PC-3 (cell line): ENCODE measurements at regions not wholly inside any gene's neighbourhood (a gene's known extent, or its start where the extent isn't known, plus 50 kb on each side); places are given as distances from the start of the nearest gene placed in this dataset.
A peak's percentile ranks its signal among the peaks of the same experiment; 100 is the strongest.

Experiments used
- ATAC-seq: fragments of 200-7000 bp; cut with Tn5 transposase; 2 replicates; pipeline ENCODE4 v1.9.1; 2020; ENCODE audit warnings: mild to moderate bottlenecking, moderate library complexity
- BruUV-seq: library from RNA; stranded (reverse); fragments of 400-500 nt; replicated peaks from 2 replicates; lab custom pipeline; 2021; lab: Mats Ljungman, UMichigan
- CTCF ChIA-PET: fragments of 300-600 bp; sonication (Branson Sonifier 250); formaldehyde crosslinking; loops from one replicate; lab custom pipeline; 2022; ENCODE audit warnings: antibody characterized with exemption; lab: Charles Lee
- POLR2A ChIA-PET: fragments of 300-600 bp; sonication (Branson Sonifier 250); formaldehyde crosslinking; loops from one replicate; lab custom pipeline; 2022; ENCODE audit warnings: antibody characterized with exemption; ENCODE audit not compliant: unreplicated experiment; lab: Charles Lee
- DNase-seq: peaks from one replicate; pipeline ENCODE4 v3.0.0-alpha.2; 2015
- H2AFZ ChIP-seq: fragments of 300-600 bp; sonication (generic); 2 replicates; pipeline ENCODE4 v1.6.0; 2016; ENCODE audit warnings: antibody characterized with exemption, low read length
- H3F3A ChIP-seq: fragments of 300-600 bp; sonication (generic); one replicate; pipeline ENCODE4 v1.6.0; 2017; ENCODE audit warnings: antibody characterized with exemption, low read length, control low read depth, mild to moderate bottlenecking; ENCODE audit not compliant: unreplicated experiment
- H3K27ac ChIP-seq: fragments of 300-600 bp; sonication (generic); 2 replicates; pipeline ENCODE4 v1.5.1; 2016; ENCODE audit warnings: mild to moderate bottlenecking, low read length
- H3K27me3 ChIP-seq: fragments of 300-600 bp; sonication (generic); 2 replicates; pipeline ENCODE4 v1.6.1; 2016; ENCODE audit warnings: low read length, mixed read lengths
- H3K36me3 ChIP-seq: fragments of 300-600 bp; sonication (generic); 2 replicates; pipeline ENCODE4 v1.6.1; 2016; ENCODE audit warnings: low read depth, mixed run types, low read length, mixed read lengths
- H3K4me1 ChIP-seq: fragments of 300-600 bp; sonication (generic); 2 replicates; pipeline ENCODE4 v1.5.1; 2016; ENCODE audit warnings: low read length; ENCODE audit not compliant: insufficient read depth
- H3K4me2 ChIP-seq: fragments of 300-600 bp; sonication (generic); 2 replicates; pipeline ENCODE4 v1.6.0; 2016; ENCODE audit warnings: low read length
- H3K4me3 ChIP-seq: fragments of 300-600 bp; sonication (generic); 2 replicates; pipeline ENCODE4 v1.5.1; 2016; ENCODE audit warnings: mild to moderate bottlenecking, low read length, mixed read lengths
- H3K79me2 ChIP-seq: fragments of 300-600 bp; sonication (generic); 2 replicates; pipeline ENCODE4 v1.6.1; 2017; ENCODE audit warnings: low read length, mixed read lengths
- H3K9ac ChIP-seq: fragments of 300-600 bp; sonication (generic); 2 replicates; pipeline ENCODE4 v1.6.0; 2016; ENCODE audit warnings: mild to moderate bottlenecking, low read length
- H3K9me2 ChIP-seq: fragments of 300-600 bp; sonication (generic); replicated peaks from 2 replicates; pipeline ENCODE4 v1.6.1; 2016; ENCODE audit warnings: mixed run types, low read length, mixed read lengths
- H3K9me3 ChIP-seq: fragments of 300-600 bp; sonication (generic); 2 replicates; pipeline ENCODE4 v1.6.1; 2016; ENCODE audit warnings: low read length, mixed read lengths
- H4K20me1 ChIP-seq: fragments of 300-600 bp; sonication (generic); 2 replicates; pipeline ENCODE4 v1.6.1; 2016; ENCODE audit warnings: low read length, mixed read lengths
- EZH2 ChIP-seq: fragments of 300-600 bp; sonication (generic); IDR thresholded peaks from one replicate; pipeline ENCODE4 v1.6.1; 2017; ENCODE audit warnings: antibody characterized with exemption, mild to moderate bottlenecking, low read length; ENCODE audit not compliant: unreplicated experiment
- EZH2phosphoT487 ChIP-seq: fragments of 300-600 bp; sonication (generic); IDR thresholded peaks from 2 replicates; pipeline ENCODE4 v1.6.1; 2018; ENCODE audit warnings: mild to moderate bottlenecking, antibody characterized with exemption, low read length, borderline replicate concordance
- intact Hi-C: fragments of 100-400 bp; cut with micrococcal nuclease; formaldehyde crosslinking; loops from 2 replicates; pipeline ENCODE4 v1.9.0; 2023
- TF ChIP-seq, protein P1 (sequence below): fragments of 300-600 bp; sonication (generic); conservative IDR thresholded peaks from 2 replicates; pipeline ENCODE4 v1.5.1; 2017; ENCODE audit warnings: antibody characterized with exemption, low read depth, mild to moderate bottlenecking, low read length

DNA sequence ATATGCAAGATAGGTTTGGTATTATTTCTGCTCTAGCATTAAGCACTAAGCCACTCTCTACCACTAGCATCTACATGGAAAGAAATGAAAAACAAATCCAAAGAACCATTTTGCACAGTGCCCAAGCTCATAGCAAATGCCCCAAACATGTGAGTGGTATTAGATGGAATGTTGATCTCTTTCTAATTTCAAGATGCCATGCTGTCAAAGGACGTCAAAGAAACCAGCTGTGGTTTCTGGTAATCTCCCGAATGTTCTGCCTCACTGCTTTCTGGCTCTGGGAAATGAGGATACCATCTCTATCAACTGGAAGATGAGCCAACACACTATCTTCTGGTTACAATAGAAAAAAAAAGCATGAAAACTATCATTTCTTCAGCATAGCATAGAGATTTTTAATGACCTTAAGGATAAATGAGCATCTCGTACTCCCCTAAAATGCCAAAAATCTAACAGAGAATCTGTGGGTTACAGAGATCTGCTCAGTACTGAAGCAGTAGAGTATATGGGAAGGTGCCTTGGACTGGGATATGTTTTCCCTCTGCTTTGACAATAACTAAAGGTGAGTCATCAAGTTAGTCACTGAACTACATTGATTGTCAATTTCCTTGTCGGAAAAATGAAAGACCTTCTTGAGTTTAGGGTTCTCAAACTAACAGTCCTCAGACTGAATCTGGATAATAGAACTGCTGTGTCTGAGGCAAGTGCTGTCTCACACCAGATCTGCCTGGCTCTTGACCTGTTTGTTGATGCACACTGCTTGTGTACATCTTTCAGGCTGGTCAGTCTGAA lies 244.8 kb upstream of the NCKAP5 start:
- Histone ChIP-seq H3K4me2 (peak overlapping the region; percentile 35), H3K4me1 (peaks cover 51% of the 10 kb centered on the region), H4K20me1 (no peaks in the 10 kb centered on the region), H3K9me2 (no peaks in the 10 kb centered on the region), H3K36me3 (no peaks in the 10 kb centered on the region), H3K9me3 (no peaks in the 10 kb centered on the region), H3F3A (peaks cover 15% of the 10 kb centered on the region), H3K9ac (peak overlapping the region; percentile 48), H2AFZ (no peak overlapping the region), H3K4me3 (no peak overlapping the region), H3K27ac (peak overlapping the region; percentile 87), H3K27me3 (no peaks in the 10 kb centered on the region), H3K79me2 (no peaks in the 10 kb centered on the region)
- DNase-seq: peak; percentile 86
- ChIA-PET POLR2A (no interaction called here), CTCF (no interaction called here)
- intact Hi-C loops: no loop called here
- ATAC-seq: peak; percentile 60
- TSS peak; percentile 25 for BruUV-seq
- TF ChIP-seq EZH2phosphoT487: no peak
- TF ChIP-seq EZH2: no peak
- TF ChIP-seq, protein P1, sequence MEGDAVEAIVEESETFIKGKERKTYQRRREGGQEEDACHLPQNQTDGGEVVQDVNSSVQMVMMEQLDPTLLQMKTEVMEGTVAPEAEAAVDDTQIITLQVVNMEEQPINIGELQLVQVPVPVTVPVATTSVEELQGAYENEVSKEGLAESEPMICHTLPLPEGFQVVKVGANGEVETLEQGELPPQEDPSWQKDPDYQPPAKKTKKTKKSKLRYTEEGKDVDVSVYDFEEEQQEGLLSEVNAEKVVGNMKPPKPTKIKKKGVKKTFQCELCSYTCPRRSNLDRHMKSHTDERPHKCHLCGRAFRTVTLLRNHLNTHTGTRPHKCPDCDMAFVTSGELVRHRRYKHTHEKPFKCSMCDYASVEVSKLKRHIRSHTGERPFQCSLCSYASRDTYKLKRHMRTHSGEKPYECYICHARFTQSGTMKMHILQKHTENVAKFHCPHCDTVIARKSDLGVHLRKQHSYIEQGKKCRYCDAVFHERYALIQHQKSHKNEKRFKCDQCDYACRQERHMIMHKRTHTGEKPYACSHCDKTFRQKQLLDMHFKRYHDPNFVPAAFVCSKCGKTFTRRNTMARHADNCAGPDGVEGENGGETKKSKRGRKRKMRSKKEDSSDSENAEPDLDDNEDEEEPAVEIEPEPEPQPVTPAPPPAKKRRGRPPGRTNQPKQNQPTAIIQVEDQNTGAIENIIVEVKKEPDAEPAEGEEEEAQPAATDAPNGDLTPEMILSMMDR: no peak

DNA sequence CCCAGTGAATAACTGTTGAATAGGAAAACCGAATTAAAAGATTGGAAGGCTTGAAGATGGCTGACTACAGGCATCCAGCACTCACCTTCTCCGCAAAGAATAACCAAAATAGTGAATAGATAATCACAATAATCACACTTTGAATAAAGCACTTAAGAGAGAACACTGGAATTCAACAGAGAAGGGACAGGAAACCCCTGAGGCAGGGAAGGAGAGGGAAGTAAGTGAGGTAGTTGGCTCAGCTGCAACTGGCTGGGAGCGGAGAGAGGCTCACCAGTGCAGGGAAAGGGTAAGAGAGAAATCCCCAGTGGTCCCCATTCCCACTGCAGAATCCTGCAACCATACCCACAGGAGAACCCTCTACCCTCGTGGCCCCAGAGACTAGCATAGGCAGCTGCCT lies 246.6 kb upstream of the NCKAP5 start:
- no TSS peak for BruUV-seq
- intact Hi-C loops: no loop called here
- Histone ChIP-seq H3K27ac (no peak overlapping the region), H3K27me3 (no peaks in the 10 kb centered on the region), H3K4me2 (no peak overlapping the region), H3K36me3 (no peaks in the 10 kb centered on the region), H3K4me3 (no peak overlapping the region), H2AFZ (no peak overlapping the region), H3K4me1 (peaks cover 63% of the 10 kb centered on the region), H3K9me3 (no peaks in the 10 kb centered on the region), H4K20me1 (no peaks in the 10 kb centered on the region), H3K9ac (no peak overlapping the region), H3K79me2 (no peaks in the 10 kb centered on the region), H3F3A (peaks cover 21% of the 10 kb centered on the region), H3K9me2 (no peaks in the 10 kb centered on the region)
- POLR2A ChIA-PET: no interaction called here
- TF ChIP-seq EZH2phosphoT487: no peak
- TF ChIP-seq, protein P1: no peak
- TF ChIP-seq EZH2: no peak
- DNase-seq (no peak), ATAC-seq (no peak)
- CTCF ChIA-PET: no interaction called here

DNA sequence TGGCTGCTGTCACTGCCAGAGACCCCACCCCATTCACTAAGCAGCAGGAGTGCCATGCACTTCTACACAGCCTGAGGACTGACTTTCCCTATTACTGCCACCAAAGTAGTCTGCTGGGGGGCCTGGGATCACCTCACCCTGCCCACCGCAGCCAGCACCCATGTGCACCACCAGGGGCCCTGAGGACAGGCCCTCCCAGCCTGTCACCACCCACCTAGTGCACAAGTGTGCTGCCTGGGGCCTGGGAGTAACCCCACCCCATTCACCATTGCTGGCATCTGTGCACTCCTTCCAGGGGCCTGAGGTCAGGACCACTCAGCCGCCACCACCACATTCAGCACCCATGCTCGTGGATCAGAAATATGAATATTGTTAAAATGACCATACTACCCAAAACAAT lies 247.8 kb upstream of the NCKAP5 start:
- ATAC-seq (no peak), DNase-seq (no peak)
- peaks cover 21% of the 10 kb centered on the region for H3F3A ChIP-seq
- peak overlapping the region; percentile 95 for H3K27ac ChIP-seq
- TF ChIP-seq, protein P1: no peak
- TF ChIP-seq EZH2 (no peak), EZH2phosphoT487 (no peak)
- no peaks in the 10 kb centered on the region for H3K79me2 ChIP-seq
- no peaks in the 10 kb centered on the region for H3K9me2 ChIP-seq
- no peaks in the 10 kb centered on the region for H4K20me1 ChIP-seq
- no TSS peak for BruUV-seq
- no peak overlapping the region for H3K4me3 ChIP-seq
- H3K4me2 ChIP-seq: no peak overlapping the region
- no peak overlapping the region; the same call in 1 of the 2 replicates for H3K9ac ChIP-seq
- intact Hi-C loops: no loop called here
- H3K27me3 ChIP-seq: no peaks in the 10 kb centered on the region
- H3K36me3 ChIP-seq: no peaks in the 10 kb centered on the region
- no peak overlapping the region for H2AFZ ChIP-seq
- no peaks in the 10 kb centered on the region for H3K9me3 ChIP-seq
- H3K4me1 ChIP-seq: peaks cover 64% of the 10 kb centered on the region
- ChIA-PET CTCF (no interaction called here), POLR2A (no interaction called here)
